ENCODE measurements at regions not wholly inside any gene's neighbourhood (a gene's known extent, or its start where the extent isn't known, plus 50 kb on each side); places are given as distances from the start of the nearest gene placed in this dataset.

- no peak overlapping the region for H3K27ac ChIP-seq
- H3K27me3 ChIP-seq (ENCODE audit: insufficient read depth, low read depth): no peaks in the 10 kb centered on the region
- no peaks in the 10 kb centered on the region for H3K36me3 ChIP-seq (ENCODE audit: insufficient read depth)
- TF ChIP-seq, protein P1, sequence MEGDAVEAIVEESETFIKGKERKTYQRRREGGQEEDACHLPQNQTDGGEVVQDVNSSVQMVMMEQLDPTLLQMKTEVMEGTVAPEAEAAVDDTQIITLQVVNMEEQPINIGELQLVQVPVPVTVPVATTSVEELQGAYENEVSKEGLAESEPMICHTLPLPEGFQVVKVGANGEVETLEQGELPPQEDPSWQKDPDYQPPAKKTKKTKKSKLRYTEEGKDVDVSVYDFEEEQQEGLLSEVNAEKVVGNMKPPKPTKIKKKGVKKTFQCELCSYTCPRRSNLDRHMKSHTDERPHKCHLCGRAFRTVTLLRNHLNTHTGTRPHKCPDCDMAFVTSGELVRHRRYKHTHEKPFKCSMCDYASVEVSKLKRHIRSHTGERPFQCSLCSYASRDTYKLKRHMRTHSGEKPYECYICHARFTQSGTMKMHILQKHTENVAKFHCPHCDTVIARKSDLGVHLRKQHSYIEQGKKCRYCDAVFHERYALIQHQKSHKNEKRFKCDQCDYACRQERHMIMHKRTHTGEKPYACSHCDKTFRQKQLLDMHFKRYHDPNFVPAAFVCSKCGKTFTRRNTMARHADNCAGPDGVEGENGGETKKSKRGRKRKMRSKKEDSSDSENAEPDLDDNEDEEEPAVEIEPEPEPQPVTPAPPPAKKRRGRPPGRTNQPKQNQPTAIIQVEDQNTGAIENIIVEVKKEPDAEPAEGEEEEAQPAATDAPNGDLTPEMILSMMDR (conservative IDR thresholded peaks at IDR 0.05; ENCODE audit: low read depth, low read length): no peak
- H3K4me3 ChIP-seq (IDR thresholded peaks at IDR 0.05; ENCODE audit: insufficient read depth, low read depth, low read length): no peak overlapping the region
- H3K4me2 ChIP-seq: no peak overlapping the region
- H3K9ac ChIP-seq: no peak overlapping the region
- no peak overlapping the region for H2AFZ ChIP-seq (ENCODE audit: low read depth)
- no peaks in the 10 kb centered on the region for H4K20me1 ChIP-seq (ENCODE audit: insufficient read depth)
- H3K4me1 ChIP-seq (ENCODE audit: low read depth, poor library complexity, severe bottlenecking): no peaks in the 10 kb centered on the region
- H3K79me2 ChIP-seq (ENCODE audit: insufficient read depth, low read depth): no peaks in the 10 kb centered on the region
These were observed 158.2 kb downstream of the MACROH2A1 start for GRCh38 chr5:135240781-135241360.

DNA sequence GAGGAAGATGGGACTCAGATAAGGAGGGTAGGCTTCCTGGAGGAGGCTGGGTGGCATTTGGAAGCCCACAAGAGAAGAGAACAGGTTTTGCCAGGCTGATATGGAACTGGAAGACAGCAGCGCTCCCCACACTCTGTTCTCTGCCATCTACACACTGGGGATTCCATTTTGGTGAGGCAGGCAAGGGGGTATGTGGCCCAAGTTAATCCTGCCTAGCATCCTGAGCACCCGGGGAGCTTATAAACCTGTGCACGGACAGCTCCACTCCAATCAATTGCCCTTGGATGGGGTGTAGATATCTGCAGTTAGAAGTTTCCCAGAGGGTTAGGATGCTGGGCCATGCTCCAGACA lies 158.8 kb downstream of the MACROH2A1 start:
- H3K9ac ChIP-seq: no peak overlapping the region
- H4K20me1 ChIP-seq (ENCODE audit: insufficient read depth): no peaks in the 10 kb centered on the region
- H3K4me3 ChIP-seq (IDR thresholded peaks at IDR 0.05; ENCODE audit: insufficient read depth, low read depth, low read length): no peak overlapping the region
- H3K79me2 ChIP-seq (ENCODE audit: insufficient read depth, low read depth): no peaks in the 10 kb centered on the region
- no peak overlapping the region for H3K4me2 ChIP-seq
- H3K4me1 ChIP-seq (ENCODE audit: low read depth, poor library complexity, severe bottlenecking): no peaks in the 10 kb centered on the region
- H2AFZ ChIP-seq (ENCODE audit: low read depth): no peak overlapping the region
- no peaks in the 10 kb centered on the region for H3K27me3 ChIP-seq (ENCODE audit: insufficient read depth, low read depth)
- H3K36me3 ChIP-seq (ENCODE audit: insufficient read depth): no peaks in the 10 kb centered on the region
- H3K27ac ChIP-seq: no peak overlapping the region
- TF ChIP-seq, protein P1 (conservative IDR thresholded peaks at IDR 0.05; ENCODE audit: low read depth, low read length): no peak

GRCh38 chr5:135239453-135240282 lies 159.4 kb downstream of the MACROH2A1 start:
- Histone ChIP-seq H2AFZ (ENCODE audit: low read depth) (no peak overlapping the region), H3K9ac (no peak overlapping the region), H3K4me2 (no peak overlapping the region)

DNA sequence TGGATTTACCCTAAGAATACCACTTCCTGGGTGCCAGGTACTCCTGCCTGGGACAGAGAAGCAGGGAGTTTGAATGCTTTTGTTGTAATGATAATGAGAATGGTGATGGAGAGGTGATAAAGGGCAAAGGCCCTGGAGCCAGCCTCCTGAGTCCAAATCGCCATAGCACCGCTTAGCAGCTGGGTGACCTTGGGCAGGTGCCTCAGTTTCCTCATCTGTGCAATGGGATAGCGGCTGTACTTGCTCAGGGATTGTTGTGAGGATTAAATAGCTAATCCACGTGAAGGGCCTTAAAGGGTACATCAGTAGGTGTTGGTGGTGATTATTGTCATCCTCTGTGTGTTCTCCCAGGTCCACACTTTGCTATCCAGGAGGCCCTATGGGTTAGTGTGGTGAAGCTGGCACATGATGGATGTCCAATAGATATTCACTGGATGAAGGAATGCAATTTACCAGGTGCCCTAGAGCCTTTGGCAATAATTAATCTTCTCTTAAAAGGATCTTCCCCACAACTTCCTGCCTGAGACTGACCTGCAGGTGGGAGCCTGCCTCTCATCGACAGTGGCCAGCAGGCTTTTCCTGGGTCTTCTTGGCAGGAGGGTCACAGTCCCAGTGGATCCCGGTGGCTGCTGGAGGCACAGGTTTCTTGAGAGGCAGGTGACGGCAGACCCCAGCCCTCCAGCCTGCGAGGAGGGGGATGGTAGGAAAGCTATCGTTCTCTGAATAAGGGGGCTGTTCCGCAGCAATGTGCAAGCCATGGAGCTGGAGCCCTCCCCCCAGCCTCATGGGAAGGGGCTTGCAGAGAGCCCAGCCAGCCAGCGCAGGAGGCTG lies 160.2 kb downstream of the MACROH2A1 start:
- Histone ChIP-seq H3K4me1 (ENCODE audit: low read depth, poor library complexity, severe bottlenecking) (no peaks in the 10 kb centered on the region), H4K20me1 (ENCODE audit: insufficient read depth) (no peaks in the 10 kb centered on the region), H3K27ac (no peak overlapping the region), H2AFZ (ENCODE audit: low read depth) (no peak overlapping the region), H3K36me3 (ENCODE audit: insufficient read depth) (no peaks in the 10 kb centered on the region), H3K4me3 (IDR thresholded peaks at IDR 0.05; ENCODE audit: insufficient read depth, low read depth, low read length) (no peak overlapping the region), H3K27me3 (ENCODE audit: insufficient read depth, low read depth) (no peaks in the 10 kb centered on the region), H3K79me2 (ENCODE audit: insufficient read depth, low read depth) (no peaks in the 10 kb centered on the region), H3K9ac (no peak overlapping the region), H3K4me2 (no peak overlapping the region)
- TF ChIP-seq, protein P1 (conservative IDR thresholded peaks at IDR 0.05; ENCODE audit: low read depth, low read length): no peak

More at GRCh38 chr5:135239453-135240282, 159.4 kb downstream of the MACROH2A1 start:
- H3K27ac ChIP-seq: no peak overlapping the region
- no peaks in the 10 kb centered on the region for H3K4me1 ChIP-seq (ENCODE audit: low read depth, poor library complexity, severe bottlenecking)
- no peak overlapping the region for H3K4me3 ChIP-seq (IDR thresholded peaks at IDR 0.05; ENCODE audit: insufficient read depth, low read depth, low read length)
- no peaks in the 10 kb centered on the region for H3K36me3 ChIP-seq (ENCODE audit: insufficient read depth)
- H4K20me1 ChIP-seq (ENCODE audit: insufficient read depth): no peaks in the 10 kb centered on the region
- TF ChIP-seq, protein P1 (conservative IDR thresholded peaks at IDR 0.05; ENCODE audit: low read depth, low read length): no peak
- H3K79me2 ChIP-seq (ENCODE audit: insufficient read depth, low read depth): no peaks in the 10 kb centered on the region
- H3K27me3 ChIP-seq (ENCODE audit: insufficient read depth, low read depth): no peaks in the 10 kb centered on the region
